ENCODE measurements at regions not wholly inside any gene's neighbourhood (a gene's known extent, or its start where the extent isn't known, plus 50 kb on each side); places are given as distances from the start of the nearest gene placed in this dataset.

DNA sequence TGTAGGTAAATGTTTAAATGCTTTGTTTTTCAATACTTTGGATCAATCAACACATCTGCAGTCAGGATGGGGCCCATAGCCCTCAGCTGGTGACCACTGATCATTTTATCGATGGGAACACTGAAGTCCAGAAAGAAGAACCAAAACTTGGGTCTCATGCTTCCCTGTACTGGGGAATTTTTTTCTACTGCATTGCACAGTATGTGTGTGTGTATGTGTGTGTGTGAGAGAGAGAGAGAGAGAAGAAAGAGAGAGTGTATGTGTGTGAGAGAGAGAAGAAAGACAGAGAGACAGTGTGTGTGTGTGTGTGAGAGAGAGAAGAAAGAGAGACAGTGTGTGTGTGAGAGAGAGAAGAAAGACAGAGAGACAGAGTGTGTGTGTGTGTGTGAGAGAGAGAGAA is 202.9 kb upstream of the MSX2 start:
- H3K36me3 ChIP-seq: no peaks in the 10 kb centered on the region
- 70 to 97% (median 76%) methylated on average over 1 of the region's 1 CpG for WGBS, 5 donors
- H3K27me3 ChIP-seq (replicated peaks in 1 of 7): peaks cover 0 to 6% (median 0%) of the 10 kb centered on the region in 7 donors
- H3K4me1 ChIP-seq: no peaks in the 10 kb centered on the region
- no peak for TF ChIP-seq POLR2A (IDR thresholded peaks at IDR 0.05)
- no peak overlapping the region for H3K4me3 ChIP-seq
- H3K9me3 ChIP-seq: peaks cover 0 to 8% (median 0%) of the 10 kb centered on the region in 8 donors
- DNase-seq: no peak
- intact Hi-C loops (cut with DNase I; ENCODE audit: low total_unique reads): no loop called here
- H3K27ac ChIP-seq: no peak overlapping the region

DNA sequence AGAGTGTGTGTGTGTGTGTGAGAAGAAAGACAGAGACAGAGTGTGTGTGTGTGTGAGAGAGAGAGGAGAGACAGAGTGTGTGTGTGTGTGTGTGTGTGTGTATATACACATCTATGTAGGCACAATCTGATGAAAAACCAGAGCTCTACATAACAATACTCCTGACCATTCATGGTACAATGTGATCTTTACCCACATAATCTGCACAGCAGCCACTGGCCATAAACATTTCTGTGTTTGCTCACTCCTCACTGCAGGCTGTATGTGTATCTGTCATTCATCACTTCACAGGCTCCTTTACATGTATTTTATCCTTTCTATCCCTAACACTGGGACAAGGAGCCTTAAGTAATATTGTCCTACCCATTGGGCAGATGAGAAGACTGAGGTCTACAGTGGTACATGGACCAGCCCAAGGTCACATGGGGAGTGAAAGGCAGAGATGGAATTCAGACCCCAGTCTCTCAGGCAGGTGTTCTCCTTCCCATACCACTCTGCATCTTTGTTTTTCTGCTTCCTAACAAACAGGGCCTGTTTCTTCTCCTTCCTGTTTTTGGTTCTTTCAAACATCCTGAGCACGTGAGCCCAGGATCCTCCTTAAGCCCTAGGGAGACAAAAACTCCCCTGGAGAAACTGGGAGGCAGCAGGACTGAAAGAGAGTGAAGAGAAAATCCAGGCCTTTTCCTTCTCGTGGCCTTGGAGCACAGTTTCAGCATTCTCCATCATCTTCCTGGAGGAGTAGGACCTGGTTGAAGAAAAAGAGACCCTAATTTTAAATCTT is 201.7 kb upstream of the MSX2 start:
- H3K4me1 ChIP-seq: no peaks in the 10 kb centered on the region
- no peak for DNase-seq

DNA sequence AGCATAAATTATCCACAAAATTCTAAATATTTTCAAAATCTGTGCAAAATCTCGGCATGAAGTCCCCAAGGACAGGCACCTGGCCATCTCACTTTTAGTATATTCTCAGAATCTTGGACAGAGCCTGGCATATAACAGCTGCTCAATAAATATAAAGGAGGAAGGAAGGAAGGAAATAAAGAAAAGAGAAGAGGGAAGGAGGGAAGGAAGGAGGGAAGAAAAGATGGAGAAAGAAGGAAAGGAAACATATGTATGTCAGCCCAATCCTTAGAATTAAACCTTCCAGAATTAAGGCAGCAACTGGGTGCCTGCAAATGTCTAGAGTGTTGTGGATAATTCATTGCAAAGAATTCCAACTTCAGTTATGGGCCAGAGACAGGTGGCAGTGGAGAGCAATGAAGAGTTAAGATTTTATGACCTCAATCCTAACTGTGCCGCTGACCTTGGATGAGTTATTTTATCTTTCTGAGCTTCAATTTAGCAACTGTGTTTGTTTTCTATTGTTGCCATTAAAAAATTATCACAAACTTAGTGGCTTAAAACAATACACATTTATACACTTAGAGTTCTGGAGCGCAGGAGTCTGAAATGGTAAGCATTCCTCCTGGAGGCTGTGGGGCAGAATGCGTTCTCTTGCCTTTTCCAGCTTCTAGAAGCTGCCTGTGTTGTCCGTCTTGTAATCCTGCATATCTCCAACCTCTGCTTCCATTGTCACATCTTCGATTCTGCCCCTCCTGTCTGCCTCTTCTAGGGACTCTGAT is 200.9 kb upstream of the MSX2 start:
- WGBS, 5 donors: 71 to 87% (median 82%) methylated on average over 6 of the region's 6 CpGs
- TF ChIP-seq POLR2A (IDR thresholded peaks at IDR 0.05) (no peak), POLR2AphosphoS5 (IDR thresholded peaks at IDR 0.05) (no peak)
- TF ChIP-seq, protein P1, sequence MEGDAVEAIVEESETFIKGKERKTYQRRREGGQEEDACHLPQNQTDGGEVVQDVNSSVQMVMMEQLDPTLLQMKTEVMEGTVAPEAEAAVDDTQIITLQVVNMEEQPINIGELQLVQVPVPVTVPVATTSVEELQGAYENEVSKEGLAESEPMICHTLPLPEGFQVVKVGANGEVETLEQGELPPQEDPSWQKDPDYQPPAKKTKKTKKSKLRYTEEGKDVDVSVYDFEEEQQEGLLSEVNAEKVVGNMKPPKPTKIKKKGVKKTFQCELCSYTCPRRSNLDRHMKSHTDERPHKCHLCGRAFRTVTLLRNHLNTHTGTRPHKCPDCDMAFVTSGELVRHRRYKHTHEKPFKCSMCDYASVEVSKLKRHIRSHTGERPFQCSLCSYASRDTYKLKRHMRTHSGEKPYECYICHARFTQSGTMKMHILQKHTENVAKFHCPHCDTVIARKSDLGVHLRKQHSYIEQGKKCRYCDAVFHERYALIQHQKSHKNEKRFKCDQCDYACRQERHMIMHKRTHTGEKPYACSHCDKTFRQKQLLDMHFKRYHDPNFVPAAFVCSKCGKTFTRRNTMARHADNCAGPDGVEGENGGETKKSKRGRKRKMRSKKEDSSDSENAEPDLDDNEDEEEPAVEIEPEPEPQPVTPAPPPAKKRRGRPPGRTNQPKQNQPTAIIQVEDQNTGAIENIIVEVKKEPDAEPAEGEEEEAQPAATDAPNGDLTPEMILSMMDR (IDR thresholded peaks at IDR 0.05 in 8 of 11, conservative IDR thresholded peaks at IDR 0.05 in 3 of 11): no peak
- Histone ChIP-seq H3K4me1 (no peaks in the 10 kb centered on the region), H3K36me3 (no peaks in the 10 kb centered on the region), H3K9me3 (no peaks in the 10 kb centered on the region), H3K4me3 (no peak overlapping the region), H3K27me3 (replicated peaks in 1 of 7) (peaks cover 0 to 20% (median 0%) of the 10 kb centered on the region in 7 donors), H3K27ac (no peak overlapping the region)
- no peak for DNase-seq
- intact Hi-C loops (cut with DNase I; ENCODE audit: low total_unique reads): no loop called here

More for the DNA sequence above, 201.7 kb upstream of the MSX2 start:
- no peak overlapping the region for H3K4me3 ChIP-seq
- H3K27me3 ChIP-seq (replicated peaks in 1 of 7): peaks cover 0 to 12% (median 0%) of the 10 kb centered on the region in 7 donors
- TF ChIP-seq, protein P1 (IDR thresholded peaks at IDR 0.05 in 8 of 11, conservative IDR thresholded peaks at IDR 0.05 in 3 of 11): no peak
- TF ChIP-seq POLR2AphosphoS5 (IDR thresholded peaks at IDR 0.05): no peak
- no peak for TF ChIP-seq POLR2A (IDR thresholded peaks at IDR 0.05)
- no peak overlapping the region for H3K27ac ChIP-seq
- H3K36me3 ChIP-seq: no peaks in the 10 kb centered on the region
- WGBS, 5 donors: 37 to 55% (median 43%) methylated on average over 2 of the region's 2 CpGs
- H3K9me3 ChIP-seq: no peaks in the 10 kb centered on the region
- intact Hi-C loops (cut with DNase I; ENCODE audit: low total_unique reads): no loop called here

DNA sequence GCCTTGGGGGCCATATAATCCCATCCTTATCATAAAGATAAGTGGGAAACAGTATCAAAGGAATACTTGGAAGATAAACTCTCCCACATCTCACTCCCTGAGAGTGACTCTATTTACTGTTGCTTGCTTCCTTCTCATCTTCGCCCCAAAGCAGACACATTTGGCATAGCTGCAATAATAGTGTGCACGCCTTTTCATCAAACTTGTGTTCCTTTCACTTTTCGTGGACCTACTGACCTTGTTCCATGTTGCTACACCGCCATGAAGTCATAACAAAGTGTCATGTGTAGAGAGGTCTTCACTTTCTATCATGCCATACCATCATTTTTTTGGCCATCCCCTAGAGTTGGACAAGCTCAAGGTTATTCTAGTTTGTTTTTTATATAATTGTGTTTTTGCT is 200.0 kb upstream of the MSX2 start:
- TF ChIP-seq POLR2A (IDR thresholded peaks at IDR 0.05) (no peak), POLR2AphosphoS5 (IDR thresholded peaks at IDR 0.05) (no peak)
- TF ChIP-seq, protein P1 (IDR thresholded peaks at IDR 0.05 in 8 of 11, conservative IDR thresholded peaks at IDR 0.05 in 3 of 11): no peak
- WGBS, 5 donors: 67 to 85% (median 81%) methylated on average over 4 of the region's 4 CpGs
- DNase-seq: no peak

More for the DNA sequence above, 200.0 kb upstream of the MSX2 start:
- no peaks in the 10 kb centered on the region for H3K4me1 ChIP-seq
- peaks cover 0 to 20% (median 0%) of the 10 kb centered on the region in 7 donors for H3K27me3 ChIP-seq (replicated peaks in 1 of 7)
- H3K4me3 ChIP-seq: no peak overlapping the region
- no peak overlapping the region for H3K27ac ChIP-seq
- H3K36me3 ChIP-seq: no peaks in the 10 kb centered on the region
- no peaks in the 10 kb centered on the region for H3K9me3 ChIP-seq
- intact Hi-C loops (cut with DNase I; ENCODE audit: low total_unique reads): no loop called here
